ENCODE measurements at regions not wholly inside any gene's neighbourhood (a gene's known extent, or its start where the extent isn't known, plus 50 kb on each side); places are given as distances from the start of the nearest gene placed in this dataset.

- TF ChIP-seq, protein P1, sequence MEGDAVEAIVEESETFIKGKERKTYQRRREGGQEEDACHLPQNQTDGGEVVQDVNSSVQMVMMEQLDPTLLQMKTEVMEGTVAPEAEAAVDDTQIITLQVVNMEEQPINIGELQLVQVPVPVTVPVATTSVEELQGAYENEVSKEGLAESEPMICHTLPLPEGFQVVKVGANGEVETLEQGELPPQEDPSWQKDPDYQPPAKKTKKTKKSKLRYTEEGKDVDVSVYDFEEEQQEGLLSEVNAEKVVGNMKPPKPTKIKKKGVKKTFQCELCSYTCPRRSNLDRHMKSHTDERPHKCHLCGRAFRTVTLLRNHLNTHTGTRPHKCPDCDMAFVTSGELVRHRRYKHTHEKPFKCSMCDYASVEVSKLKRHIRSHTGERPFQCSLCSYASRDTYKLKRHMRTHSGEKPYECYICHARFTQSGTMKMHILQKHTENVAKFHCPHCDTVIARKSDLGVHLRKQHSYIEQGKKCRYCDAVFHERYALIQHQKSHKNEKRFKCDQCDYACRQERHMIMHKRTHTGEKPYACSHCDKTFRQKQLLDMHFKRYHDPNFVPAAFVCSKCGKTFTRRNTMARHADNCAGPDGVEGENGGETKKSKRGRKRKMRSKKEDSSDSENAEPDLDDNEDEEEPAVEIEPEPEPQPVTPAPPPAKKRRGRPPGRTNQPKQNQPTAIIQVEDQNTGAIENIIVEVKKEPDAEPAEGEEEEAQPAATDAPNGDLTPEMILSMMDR (IDR thresholded peaks at IDR 0.05; ENCODE audit: borderline replicate concordance, extremely low read depth, low read length, poor library complexity, severe bottlenecking), result no peak
- TF ChIP-seq EZH2 (IDR thresholded peaks at IDR 0.05; ENCODE audit: borderline replicate concordance, low read depth, low read length, severe bottlenecking), result no peak
Observed at GRCh38 chr9:115395511-115396021, 277.6 kb upstream of the TNC start.

Measured in DND-41 (cell line).